ENCODE measurements at regions not wholly inside any gene's neighbourhood (a gene's known extent, or its start where the extent isn't known, plus 50 kb on each side); places are given as distances from the start of the nearest gene placed in this dataset.

GRCh38 chr12:78284417-78284816 lies 453.7 kb downstream of the NAV3 start:
- no peak for TF ChIP-seq CTCF (IDR thresholded peaks at IDR 0.05)
- TF ChIP-seq POLR2A (IDR thresholded peaks at IDR 0.05), result no peak
- TF ChIP-seq POLR2AphosphoS5 (IDR thresholded peaks at IDR 0.05), result no peak
- TF ChIP-seq EP300 (IDR thresholded peaks at IDR 0.05), result no peak

All from suprapubic skin (tissue), 4 donors.